Panc1 (cell line): ENCODE measurements at regions not wholly inside any gene's neighbourhood (a gene's known extent, or its start where the extent isn't known, plus 50 kb on each side); places are given as distances from the start of the nearest gene placed in this dataset.

Experiments used
- ATAC-seq: fragments of 200-7000 bp; cut with Tn5 transposase; 2 replicates; pipeline ENCODE4 v1.9.1; 2020; ENCODE audit warnings: mild to moderate bottlenecking, moderate library complexity
- BruUV-seq: library from RNA; stranded (reverse); fragments of 400-500 nt; replicated peaks from 2 replicates; lab custom pipeline; 2021; lab: Mats Ljungman, UMichigan
- CTCF ChIA-PET: fragments of 300-600 bp; sonication (Branson Sonifier 250); formaldehyde crosslinking; loops from one replicate; lab custom pipeline; 2022; ENCODE audit warnings: antibody characterized with exemption; lab: Charles Lee
- POLR2A ChIA-PET: fragments of 300-600 bp; sonication (Branson Sonifier 250); formaldehyde crosslinking; loops from one replicate; lab custom pipeline; 2022; ENCODE audit warnings: antibody characterized with exemption; lab: Charles Lee
- DNase-seq: peaks from one replicate; pipeline ENCODE4 v3.0.0-alpha.2; 2010; ENCODE audit warnings: low read depth, low spot score
- H3K27ac ChIP-seq: 2 replicates; pipeline ENCODE4 v1.5.1; 2011; ENCODE audit warnings: mild to moderate bottlenecking, low read length, inconsistent platforms
- H3K27me3 ChIP-seq: fragments of 200-500 bp; sonication (Bioruptor generic); 2 replicates; pipeline ENCODE4 v1.6.0; 2014; ENCODE audit warnings: low read length, inconsistent platforms; ENCODE audit not compliant: control insufficient read depth, insufficient read depth
- H3K36me3 ChIP-seq: fragments of 200-500 bp; sonication (Bioruptor generic); 2 replicates; pipeline ENCODE4 v1.5.1; 2014; ENCODE audit warnings: inconsistent platforms, mild to moderate bottlenecking, low read length, moderate library complexity; ENCODE audit not compliant: control insufficient read depth, insufficient read depth
- H3K4me1 ChIP-seq: 2 replicates; pipeline ENCODE4 v1.5.1; 2011; ENCODE audit warnings: inconsistent platforms, mild to moderate bottlenecking, low read length, moderate library complexity; ENCODE audit not compliant: control insufficient read depth, insufficient read depth
- H3K4me3 ChIP-seq, 2 experiments: 2 replicates each; pipeline ENCODE4 v1.5.1; 2011 to 2012; ENCODE audit warnings: low read depth in 2 of 2, low read length in 2 of 2, mild to moderate bottlenecking in 2 of 2, inconsistent platforms in 1 of 2, moderate library complexity in 1 of 2
- H3K9me3 ChIP-seq: fragments of 200-500 bp; sonication (Bioruptor generic); 2 replicates; pipeline ENCODE4 v1.5.1; 2014; ENCODE audit warnings: low read depth, mild to moderate bottlenecking, inconsistent platforms, low read length, moderate library complexity; ENCODE audit not compliant: control insufficient read depth, insufficient read depth
- POLR2AphosphoS5 ChIP-seq: IDR thresholded peaks from 2 replicates; pipeline ENCODE4 v1.6.1; 2012; ENCODE audit warnings: mild to moderate bottlenecking, low read depth, low read length, moderate library complexity
- SIN3A ChIP-seq: IDR thresholded peaks from 2 replicates; pipeline ENCODE4 v1.6.1; 2012; ENCODE audit warnings: low read depth, mild to moderate bottlenecking, low read length, moderate library complexity, borderline replicate concordance; ENCODE audit not compliant: insufficient read depth
- TCF7L2 ChIP-seq: IDR thresholded peaks from 2 replicates; pipeline ENCODE4 v1.6.1; 2011; ENCODE audit warnings: mild to moderate bottlenecking, low read depth, low read length, inconsistent platforms
- in situ Hi-C: cut with HindIII; loops from 2 replicates; pipeline ENCODE4 v1.10.0; 2016; ENCODE audit warnings: low sequenced_read_pairs, low pct_unique_long_range_greater_than_20kb
- intact Hi-C: fragments of 100-400 bp; cut with micrococcal nuclease; formaldehyde crosslinking; loops from one replicate; pipeline ENCODE4 v1.10.0; 2022; ENCODE audit not compliant: unreplicated experiment
- TF ChIP-seq, protein P1 (sequence below): fragments of 450-650 bp; IDR thresholded peaks from 2 replicates; pipeline ENCODE4 v1.5.1; 2017; ENCODE audit warnings: mild to moderate bottlenecking
- TF ChIP-seq, protein P2 (sequence below), 2 experiments: IDR thresholded peaks; 2 replicates each; pipeline ENCODE4 v1.6.1; 2011 to 2012; ENCODE audit warnings: low read depth in 2 of 2, control low read depth in 1 of 2, low read length in 1 of 2, mild to moderate bottlenecking in 1 of 2, moderate library complexity in 1 of 2; ENCODE audit not compliant: insufficient read depth in 1 of 2

DNA sequence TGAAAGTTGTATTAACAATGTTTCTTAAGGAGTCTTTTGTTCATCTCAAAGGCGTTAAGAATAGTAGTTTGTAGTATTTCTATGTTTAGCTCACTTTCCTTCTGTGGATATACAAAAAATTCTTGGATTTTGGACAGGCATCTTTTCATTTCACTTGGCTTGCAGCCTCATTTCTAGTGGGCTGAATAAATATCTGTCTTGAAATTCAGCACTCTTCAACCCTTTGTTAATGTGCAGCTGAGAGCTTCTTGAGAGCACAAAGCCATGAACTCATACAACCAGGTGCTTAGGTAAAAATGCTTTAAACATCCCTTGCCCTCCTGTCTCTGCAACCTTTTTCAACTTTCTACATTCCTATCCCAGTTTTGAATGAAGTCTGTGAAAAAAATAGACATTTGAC lies 1003.2 kb downstream of the C4orf33 start:
- in situ Hi-C loops = no loop called here
- BruUV-seq = no TSS peak

DNA sequence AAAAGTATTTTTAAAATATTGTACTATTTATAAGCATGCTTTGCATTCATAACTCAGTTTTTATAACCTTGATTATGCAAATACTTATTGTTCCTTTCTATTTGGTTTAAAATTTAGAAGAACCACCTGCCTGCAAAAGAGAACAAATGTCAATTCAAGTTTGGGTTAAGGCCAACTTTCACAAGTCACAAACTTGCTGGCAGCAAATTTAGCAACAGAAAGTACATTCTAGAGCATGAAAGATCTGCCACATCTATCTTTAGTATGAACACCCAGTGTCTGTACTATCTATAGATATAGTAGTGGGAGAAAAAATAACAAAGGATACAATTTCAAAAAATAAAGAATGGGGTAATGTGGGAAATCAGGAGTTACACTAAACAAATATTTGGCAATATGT lies 1014.2 kb downstream of the C4orf33 start:
- no peak for DNase-seq
- intact Hi-C loops (no loop called here), in situ Hi-C loops (no loop called here)
- no peak for TF ChIP-seq SIN3A
- ChIA-PET CTCF (no interaction called here), POLR2A (no interaction called here)
- no peak overlapping the region for H3K4me3 ChIP-seq
- ATAC-seq = no peak
- no TSS peak for BruUV-seq
- H3K4me1 ChIP-seq = no peaks in the 10 kb centered on the region
- H3K27me3 ChIP-seq = no peaks in the 10 kb centered on the region
- H3K9me3 ChIP-seq = no peaks in the 10 kb centered on the region
- H3K27ac ChIP-seq = no peak overlapping the region
- no peaks in the 10 kb centered on the region for H3K36me3 ChIP-seq

More for the DNA sequence above, 1003.2 kb downstream of the C4orf33 start:
- H3K4me1 ChIP-seq = no peaks in the 10 kb centered on the region
- H3K27ac ChIP-seq = no peak overlapping the region
- DNase-seq = no peak
- no peaks in the 10 kb centered on the region for H3K27me3 ChIP-seq
- ChIA-PET POLR2A (no interaction called here), CTCF (no interaction called here)
- TF ChIP-seq TCF7L2 (no peak), SIN3A (no peak), POLR2AphosphoS5 (no peak)
- TF ChIP-seq, protein P1, sequence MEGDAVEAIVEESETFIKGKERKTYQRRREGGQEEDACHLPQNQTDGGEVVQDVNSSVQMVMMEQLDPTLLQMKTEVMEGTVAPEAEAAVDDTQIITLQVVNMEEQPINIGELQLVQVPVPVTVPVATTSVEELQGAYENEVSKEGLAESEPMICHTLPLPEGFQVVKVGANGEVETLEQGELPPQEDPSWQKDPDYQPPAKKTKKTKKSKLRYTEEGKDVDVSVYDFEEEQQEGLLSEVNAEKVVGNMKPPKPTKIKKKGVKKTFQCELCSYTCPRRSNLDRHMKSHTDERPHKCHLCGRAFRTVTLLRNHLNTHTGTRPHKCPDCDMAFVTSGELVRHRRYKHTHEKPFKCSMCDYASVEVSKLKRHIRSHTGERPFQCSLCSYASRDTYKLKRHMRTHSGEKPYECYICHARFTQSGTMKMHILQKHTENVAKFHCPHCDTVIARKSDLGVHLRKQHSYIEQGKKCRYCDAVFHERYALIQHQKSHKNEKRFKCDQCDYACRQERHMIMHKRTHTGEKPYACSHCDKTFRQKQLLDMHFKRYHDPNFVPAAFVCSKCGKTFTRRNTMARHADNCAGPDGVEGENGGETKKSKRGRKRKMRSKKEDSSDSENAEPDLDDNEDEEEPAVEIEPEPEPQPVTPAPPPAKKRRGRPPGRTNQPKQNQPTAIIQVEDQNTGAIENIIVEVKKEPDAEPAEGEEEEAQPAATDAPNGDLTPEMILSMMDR = no peak
- TF ChIP-seq, protein P2, sequence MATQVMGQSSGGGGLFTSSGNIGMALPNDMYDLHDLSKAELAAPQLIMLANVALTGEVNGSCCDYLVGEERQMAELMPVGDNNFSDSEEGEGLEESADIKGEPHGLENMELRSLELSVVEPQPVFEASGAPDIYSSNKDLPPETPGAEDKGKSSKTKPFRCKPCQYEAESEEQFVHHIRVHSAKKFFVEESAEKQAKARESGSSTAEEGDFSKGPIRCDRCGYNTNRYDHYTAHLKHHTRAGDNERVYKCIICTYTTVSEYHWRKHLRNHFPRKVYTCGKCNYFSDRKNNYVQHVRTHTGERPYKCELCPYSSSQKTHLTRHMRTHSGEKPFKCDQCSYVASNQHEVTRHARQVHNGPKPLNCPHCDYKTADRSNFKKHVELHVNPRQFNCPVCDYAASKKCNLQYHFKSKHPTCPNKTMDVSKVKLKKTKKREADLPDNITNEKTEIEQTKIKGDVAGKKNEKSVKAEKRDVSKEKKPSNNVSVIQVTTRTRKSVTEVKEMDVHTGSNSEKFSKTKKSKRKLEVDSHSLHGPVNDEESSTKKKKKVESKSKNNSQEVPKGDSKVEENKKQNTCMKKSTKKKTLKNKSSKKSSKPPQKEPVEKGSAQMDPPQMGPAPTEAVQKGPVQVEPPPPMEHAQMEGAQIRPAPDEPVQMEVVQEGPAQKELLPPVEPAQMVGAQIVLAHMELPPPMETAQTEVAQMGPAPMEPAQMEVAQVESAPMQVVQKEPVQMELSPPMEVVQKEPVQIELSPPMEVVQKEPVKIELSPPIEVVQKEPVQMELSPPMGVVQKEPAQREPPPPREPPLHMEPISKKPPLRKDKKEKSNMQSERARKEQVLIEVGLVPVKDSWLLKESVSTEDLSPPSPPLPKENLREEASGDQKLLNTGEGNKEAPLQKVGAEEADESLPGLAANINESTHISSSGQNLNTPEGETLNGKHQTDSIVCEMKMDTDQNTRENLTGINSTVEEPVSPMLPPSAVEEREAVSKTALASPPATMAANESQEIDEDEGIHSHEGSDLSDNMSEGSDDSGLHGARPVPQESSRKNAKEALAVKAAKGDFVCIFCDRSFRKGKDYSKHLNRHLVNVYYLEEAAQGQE (IDR thresholded peaks at IDR 0.05; ENCODE audit: insufficient read depth in 1 of 2, low read depth in 2 of 2, low read length in 1 of 2) = no peak
- no peak overlapping the region for H3K4me3 ChIP-seq
- no peaks in the 10 kb centered on the region for H3K36me3 ChIP-seq
- intact Hi-C loops = no loop called here
- H3K9me3 ChIP-seq = no peaks in the 10 kb centered on the region
- no peak for ATAC-seq

DNA sequence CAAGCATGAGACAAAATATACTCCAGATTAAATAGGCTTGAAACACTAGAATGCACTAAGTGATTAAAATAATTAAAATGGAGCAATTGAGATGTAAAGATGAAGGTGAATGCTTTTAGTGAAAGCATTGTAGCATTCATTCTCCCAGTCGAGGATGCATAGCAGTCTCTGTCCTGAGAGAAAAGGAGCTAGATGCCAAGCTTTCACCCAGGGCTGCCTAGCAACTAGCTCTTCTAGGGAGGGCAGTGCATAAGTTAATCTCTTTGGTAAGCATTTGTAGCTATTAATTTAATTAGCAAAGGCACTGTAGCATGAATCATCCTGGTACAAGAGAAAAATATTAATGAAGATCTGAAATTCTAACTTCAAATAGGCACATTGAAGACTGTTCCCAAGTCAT lies 1014.8 kb downstream of the C4orf33 start:
- Histone ChIP-seq H3K4me1 (no peaks in the 10 kb centered on the region), H3K27ac (no peak overlapping the region), H3K4me3 (no peak overlapping the region), H3K9me3 (no peaks in the 10 kb centered on the region), H3K27me3 (no peaks in the 10 kb centered on the region), H3K36me3 (no peaks in the 10 kb centered on the region)
- intact Hi-C loops (no loop called here), in situ Hi-C loops (no loop called here)
- ChIA-PET CTCF (no interaction called here), POLR2A (no interaction called here)
- DNase-seq = no peak
- ATAC-seq = no peak
- TF ChIP-seq, protein P2 (IDR thresholded peaks at IDR 0.05; ENCODE audit: insufficient read depth in 1 of 2, low read depth in 2 of 2, low read length in 1 of 2) = no peak
- TF ChIP-seq, protein P1 = no peak
- no peak for TF ChIP-seq POLR2AphosphoS5
- no peak for TF ChIP-seq SIN3A
- TF ChIP-seq TCF7L2 = no peak
- no TSS peak for BruUV-seq
